HFFc6 (cell line): ENCODE measurements at regions not wholly inside any gene's neighbourhood (a gene's known extent, or its start where the extent isn't known, plus 50 kb on each side); places are given as distances from the start of the nearest gene placed in this dataset.

ENCODE experiments used
- DNase-seq: peaks from one replicate; pipeline ENCODE4 v3.0.0-alpha.2; 2018
- H3K27ac Mint-ChIP-seq: 2 replicates; pipeline ENCODE4 v1.8.0; 2020; ENCODE audit warnings: mild to moderate bottlenecking, mixed read lengths
- H3K27me3 Mint-ChIP-seq: 2 replicates; pipeline ENCODE4 v1.8.0; 2021; ENCODE audit warnings: mild to moderate bottlenecking, moderate library complexity, mixed read lengths; ENCODE audit not compliant: insufficient read depth
- H3K36me3 Mint-ChIP-seq: 2 replicates; pipeline ENCODE4 v1.8.0; 2021; ENCODE audit warnings: low read depth, mixed read lengths
- H3K4me1 Mint-ChIP-seq: 2 replicates; pipeline ENCODE4 v1.8.0; 2020; ENCODE audit warnings: low read depth, mixed read lengths
- H3K4me3 Mint-ChIP-seq: 2 replicates; pipeline ENCODE4 v1.8.0; 2020; ENCODE audit warnings: mild to moderate bottlenecking, moderate library complexity, mixed read lengths
- H3K9me3 Mint-ChIP-seq: 2 replicates; pipeline ENCODE4 v1.8.0; 2020; ENCODE audit warnings: mild to moderate bottlenecking, mixed read lengths
- TF ChIP-seq, protein P1 (sequence below): fragments of 200-600 bp; sonication (generic); IDR thresholded peaks from 2 replicates; pipeline ENCODE4 v1.5.0; 2021; ENCODE audit warnings: antibody characterized with exemption, mild to moderate bottlenecking

DNA sequence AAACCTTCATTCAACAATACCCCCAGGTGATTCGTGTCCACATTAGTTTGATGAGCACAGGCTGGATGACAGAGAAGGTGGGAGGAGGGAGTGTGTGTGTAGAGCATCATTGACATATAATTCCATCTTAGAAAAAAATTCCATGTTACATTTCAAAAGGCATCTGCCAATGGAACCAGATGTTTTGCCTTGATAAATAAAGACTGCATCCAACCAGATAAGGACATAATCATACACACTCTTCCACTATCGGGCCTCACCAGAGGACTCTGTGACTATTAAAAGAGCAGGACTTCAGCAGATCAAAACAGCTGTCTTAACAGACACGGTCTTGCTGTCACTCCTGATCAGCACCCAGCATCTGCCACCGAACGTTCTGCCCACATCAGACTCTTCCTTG is 96.4 kb upstream of the SPIN1 start:
- H3K36me3 Mint-ChIP-seq, result peaks cover 5% of the 10 kb centered on the region; the same call in 1 of the 2 replicates
- no peaks in the 10 kb centered on the region for H3K9me3 Mint-ChIP-seq
- H3K4me1 Mint-ChIP-seq, result no peaks in the 10 kb centered on the region; the same call in 1 of the 2 replicates
- H3K4me3 Mint-ChIP-seq, result no peak overlapping the region
- no peak overlapping the region for H3K27ac Mint-ChIP-seq
- DNase-seq, result no peak
- H3K27me3 Mint-ChIP-seq, result peaks cover 5% of the 10 kb centered on the region; the same call in 1 of the 2 replicates
- TF ChIP-seq, protein P1, sequence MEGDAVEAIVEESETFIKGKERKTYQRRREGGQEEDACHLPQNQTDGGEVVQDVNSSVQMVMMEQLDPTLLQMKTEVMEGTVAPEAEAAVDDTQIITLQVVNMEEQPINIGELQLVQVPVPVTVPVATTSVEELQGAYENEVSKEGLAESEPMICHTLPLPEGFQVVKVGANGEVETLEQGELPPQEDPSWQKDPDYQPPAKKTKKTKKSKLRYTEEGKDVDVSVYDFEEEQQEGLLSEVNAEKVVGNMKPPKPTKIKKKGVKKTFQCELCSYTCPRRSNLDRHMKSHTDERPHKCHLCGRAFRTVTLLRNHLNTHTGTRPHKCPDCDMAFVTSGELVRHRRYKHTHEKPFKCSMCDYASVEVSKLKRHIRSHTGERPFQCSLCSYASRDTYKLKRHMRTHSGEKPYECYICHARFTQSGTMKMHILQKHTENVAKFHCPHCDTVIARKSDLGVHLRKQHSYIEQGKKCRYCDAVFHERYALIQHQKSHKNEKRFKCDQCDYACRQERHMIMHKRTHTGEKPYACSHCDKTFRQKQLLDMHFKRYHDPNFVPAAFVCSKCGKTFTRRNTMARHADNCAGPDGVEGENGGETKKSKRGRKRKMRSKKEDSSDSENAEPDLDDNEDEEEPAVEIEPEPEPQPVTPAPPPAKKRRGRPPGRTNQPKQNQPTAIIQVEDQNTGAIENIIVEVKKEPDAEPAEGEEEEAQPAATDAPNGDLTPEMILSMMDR, result no peak

DNA sequence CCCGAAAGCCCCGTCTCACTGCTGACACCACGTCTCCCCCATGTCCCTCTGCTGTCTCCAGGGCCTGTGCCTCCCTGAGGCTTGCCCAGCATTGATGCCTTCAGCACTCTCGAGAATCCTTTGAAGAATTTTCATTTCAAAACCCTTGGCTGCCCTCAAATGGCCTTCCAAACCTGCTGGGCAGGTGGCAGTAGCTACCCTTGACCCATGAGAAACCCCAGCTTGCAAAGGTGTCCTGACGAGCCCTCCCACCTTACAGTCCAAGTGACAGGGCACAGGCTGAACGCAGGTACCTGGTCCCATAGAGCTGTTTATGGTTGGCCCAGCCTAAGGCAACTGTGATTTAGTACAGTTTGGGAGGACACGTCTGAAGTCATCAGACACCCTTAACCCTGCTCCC is 97.2 kb upstream of the SPIN1 start:
- Mint-ChIP-seq H3K36me3 (peaks cover 5% of the 10 kb centered on the region; the same call in 1 of the 2 replicates), H3K9me3 (no peaks in the 10 kb centered on the region), H3K27me3 (peaks cover 5% of the 10 kb centered on the region; the same call in 1 of the 2 replicates), H3K4me1 (no peaks in the 10 kb centered on the region; the same call in 1 of the 2 replicates), H3K4me3 (no peak overlapping the region), H3K27ac (no peak overlapping the region)
- DNase-seq, result no peak
- TF ChIP-seq, protein P1, result no peak

DNA sequence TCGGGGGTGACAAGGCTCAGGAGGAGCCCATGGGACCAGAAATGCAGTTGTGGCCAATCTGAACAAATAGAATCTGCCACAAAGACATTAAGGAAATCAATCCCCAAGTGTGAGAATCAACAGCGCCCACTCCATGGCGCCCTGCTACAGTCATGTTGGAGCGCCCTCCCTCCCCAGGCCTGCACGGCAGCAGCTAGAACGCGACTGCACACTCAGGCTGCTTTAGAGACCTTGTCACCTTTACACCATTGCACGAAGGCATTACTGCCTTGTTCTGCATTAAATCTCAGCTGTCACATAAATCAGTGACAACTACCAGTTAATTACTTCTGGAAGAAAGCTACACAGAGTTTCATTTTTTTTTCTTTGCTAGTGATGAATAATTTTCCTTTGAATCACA is 98.7 kb upstream of the SPIN1 start:
- no peak overlapping the region for H3K27ac Mint-ChIP-seq
- H3K4me3 Mint-ChIP-seq, result no peak overlapping the region
- peaks cover 11% of the 10 kb centered on the region; the same call in 1 of the 2 replicates for H3K36me3 Mint-ChIP-seq
- DNase-seq, result no peak
- TF ChIP-seq, protein P1, result no peak
- H3K27me3 Mint-ChIP-seq, result peaks cover 8% of the 10 kb centered on the region
- no peaks in the 10 kb centered on the region; the same call in 1 of the 2 replicates for H3K4me1 Mint-ChIP-seq
- H3K9me3 Mint-ChIP-seq, result peaks cover 8% of the 10 kb centered on the region

DNA sequence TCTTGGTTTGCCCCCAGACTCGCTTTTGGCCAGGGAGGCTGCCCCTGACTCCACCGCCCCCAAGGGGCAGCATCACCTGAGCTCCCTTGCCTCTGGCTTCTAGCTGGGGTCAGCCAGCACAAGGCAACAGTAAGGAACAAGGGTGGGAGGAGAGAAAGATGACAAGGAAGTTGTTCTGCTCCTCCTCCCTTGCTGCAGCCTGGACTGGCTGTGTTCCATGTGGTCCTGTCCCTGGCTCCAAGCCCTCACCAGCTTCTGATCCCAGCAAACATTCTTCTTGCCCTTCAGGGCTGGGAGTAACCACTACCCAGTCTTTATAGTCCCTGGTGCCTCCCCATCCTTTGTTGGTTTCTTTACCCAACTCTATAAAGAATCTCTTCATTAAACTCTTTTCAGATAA is 100.3 kb upstream of the SPIN1 start:
- Mint-ChIP-seq H3K36me3 (peaks cover 18% of the 10 kb centered on the region), H3K9me3 (peaks cover 16% of the 10 kb centered on the region), H3K27me3 (peaks cover 8% of the 10 kb centered on the region), H3K4me1 (no peaks in the 10 kb centered on the region; the same call in 1 of the 2 replicates), H3K27ac (no peak overlapping the region), H3K4me3 (no peak overlapping the region)
- DNase-seq, result no peak
- TF ChIP-seq, protein P1, result no peak

DNA sequence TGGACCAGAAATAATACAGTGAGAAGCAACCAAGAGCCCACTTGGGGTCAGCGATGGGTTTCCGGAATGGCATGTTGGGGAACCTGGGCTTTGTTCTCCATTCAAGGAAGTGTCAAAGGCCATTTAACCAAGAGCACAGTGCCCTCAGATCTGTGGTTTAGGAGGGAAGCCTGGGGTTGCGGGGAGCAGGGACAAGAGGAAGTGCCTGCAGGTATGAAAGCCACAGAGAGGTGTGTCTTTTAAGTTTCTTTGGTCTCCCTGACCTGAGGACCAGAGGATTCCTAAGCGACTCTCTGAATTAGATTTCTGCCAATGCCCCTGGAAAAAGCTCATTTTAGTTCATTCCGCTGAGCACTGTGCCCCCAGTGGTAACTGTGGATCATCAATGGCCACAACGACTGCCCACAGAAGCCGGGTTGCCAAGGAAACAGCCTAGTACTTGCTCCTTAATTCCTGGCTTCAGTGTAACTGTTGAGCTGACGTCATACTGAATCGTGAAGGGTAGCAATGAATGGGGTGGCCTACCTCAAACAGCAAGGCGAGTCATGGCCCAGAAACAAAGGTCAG is 107.3 kb upstream of the SPIN1 start:
- H3K4me3 Mint-ChIP-seq, result no peak overlapping the region
- peaks cover 4% of the 10 kb centered on the region for H3K27me3 Mint-ChIP-seq
- peaks cover 5% of the 10 kb centered on the region; the same call in 1 of the 2 replicates for H3K4me1 Mint-ChIP-seq
- DNase-seq, result no peak
- H3K9me3 Mint-ChIP-seq, result peaks cover 21% of the 10 kb centered on the region
- no peak overlapping the region for H3K27ac Mint-ChIP-seq
- H3K36me3 Mint-ChIP-seq, result peaks cover 17% of the 10 kb centered on the region
- TF ChIP-seq, protein P1, result no peak; the same call in 1 of the 2 replicates
